ENCODE measurements at regions not wholly inside any gene's neighbourhood (a gene's known extent, or its start where the extent isn't known, plus 50 kb on each side); places are given as distances from the start of the nearest gene placed in this dataset.

- TF ChIP-seq CTCF (conservative IDR thresholded peaks at IDR 0.05) (no peak), EZH2 (IDR thresholded peaks at IDR 0.05; ENCODE audit: low read depth) (no peak)
These were observed 88.5 kb downstream of the MICALL2 start for GRCh38 chr7:1370738-1371137.

All from PC-9 (cell line).